ENCODE measurements at regions not wholly inside any gene's neighbourhood (a gene's known extent, or its start where the extent isn't known, plus 50 kb on each side); places are given as distances from the start of the nearest gene placed in this dataset.
A peak's percentile ranks its signal among the peaks of the same experiment; 100 is the strongest.

- H3K4me1 ChIP-seq (replicated peaks in 1 of 4; ENCODE audit: control insufficient read depth in 3 of 4, insufficient read depth in 4 of 4, low read length in 3 of 4) = 0 out of 7 replicates have a peak, but pooled peaks cover 0 to 2% (median 0%) of the 10 kb centered on the region in 4 experiments
- H2BK120ac ChIP-seq (replicated peaks; ENCODE audit: low read depth, low read length) = no peak overlapping the region
- no peaks in the 10 kb centered on the region for H3K36me3 ChIP-seq (ENCODE audit: control insufficient read depth in 2 of 4, insufficient read depth in 4 of 4, low read length in 3 of 4)
- H3K79me1 ChIP-seq (ENCODE audit: low read depth, low read length) = no peaks in the 10 kb centered on the region
- ChIA-PET CTCF (ENCODE audit: partially characterized antibody) (no interaction called here), POLR2A (ENCODE audit: partially characterized antibody) (interaction anchor here (1.4 kb wide), 1 partner anchor 17 kb away, joined by 3 read pairs; no protein-coding TSS in a partner anchor)
- no peak overlapping the region for H3K56ac ChIP-seq (replicated peaks; ENCODE audit: insufficient read length, low read depth, low read length)
- no peak overlapping the region for H3K4ac ChIP-seq (replicated peaks; ENCODE audit: insufficient read length, low read depth, low read length)
- no peak overlapping the region for H2AK5ac ChIP-seq (ENCODE audit: low read depth, low read length)
- no peak overlapping the region for H3K27ac ChIP-seq (ENCODE audit: low read depth, low read length)
- no peak overlapping the region for H2BK20ac ChIP-seq (ENCODE audit: low read length)
- WGBS, 2 experiments (ENCODE audit: extremely low coverage in 1 of 2, insufficient coverage in 1 of 2, insufficient read length in 1 of 2, insufficient replicate concordance in 2 of 2, low coverage in 1 of 2, low lambda C conversion rate in 2 of 2, missing lambda C conversion rate in 1 of 2) = 97% methylated on average over 9 of the region's 9 CpGs; no CpG with 5 or more reads in 1 of the 2 experiments
- no peak overlapping the region for H3K4me3 ChIP-seq (ENCODE audit: extremely low read depth in 1 of 4, insufficient read depth in 2 of 4, low read depth in 3 of 4, low read length in 4 of 4)
- H3K27me3 ChIP-seq (replicated peaks in 1 of 4; ENCODE audit: control insufficient read depth in 3 of 4, extremely low read depth in 1 of 4, insufficient read depth in 3 of 4, low read length in 3 of 4) = no peaks in the 10 kb centered on the region
- H4K5ac ChIP-seq (ENCODE audit: insufficient read length, low read depth, low read length) = no peak overlapping the region
- no peak overlapping the region for H4K8ac ChIP-seq (ENCODE audit: extremely low read depth, insufficient read depth, low read length)
- H2AFZ ChIP-seq (ENCODE audit: low read length) = no peak overlapping the region
- no peaks in the 10 kb centered on the region for H3K9me3 ChIP-seq (ENCODE audit: insufficient read depth in 2 of 2, low read depth in 1 of 2, low read length in 1 of 2)
- H3K23ac ChIP-seq (ENCODE audit: insufficient read length) = no peak overlapping the region
- no peak overlapping the region for H3K9ac ChIP-seq (replicated peaks in 1 of 4; ENCODE audit: extremely low read depth in 1 of 4, low read depth in 3 of 4, low read length in 3 of 4)
- H3K79me2 ChIP-seq (ENCODE audit: control insufficient read depth in 1 of 2, insufficient read depth in 2 of 2, low read length in 2 of 2) = no peaks in the 10 kb centered on the region
- no peak overlapping the region for H3K18ac ChIP-seq (ENCODE audit: extremely low read depth, low read length)
- H2BK12ac ChIP-seq (ENCODE audit: low read depth, low read length) = 0 out of 2 replicates have a peak overlapping the region, but pooled peaks have one; percentile 6
- no peak overlapping the region for H2BK5ac ChIP-seq (ENCODE audit: low read depth, low read length)
- H4K91ac ChIP-seq (replicated peaks; ENCODE audit: insufficient read length, low read length) = no peak overlapping the region
- FAIRE-seq (no peak), DNase-seq (ENCODE audit: low read depth in 1 of 2, low spot score in 2 of 2) (no peak)
- H3K23me2 ChIP-seq (ENCODE audit: low read depth, low read length) = no peaks in the 10 kb centered on the region
- no peak overlapping the region for H2BK15ac ChIP-seq (ENCODE audit: low read length)
- H3K4me2 ChIP-seq (ENCODE audit: insufficient read depth in 1 of 2, low read depth in 2 of 2, low read length in 2 of 2) = no peak overlapping the region
- H4K20me1 ChIP-seq (replicated peaks in 1 of 2; ENCODE audit: control insufficient read depth in 1 of 2, insufficient read depth in 2 of 2, low read length in 2 of 2) = no peaks in the 10 kb centered on the region
- no peak overlapping the region for H3K14ac ChIP-seq (ENCODE audit: insufficient read length)
- TF ChIP-seq ATF3 (IDR thresholded peaks at IDR 0.05; ENCODE audit: insufficient read depth, low read depth, low read length) = no peak
- no peak for TF ChIP-seq FOSL1 (IDR thresholded peaks at IDR 0.05; ENCODE audit: insufficient read depth, low read depth, low read length)
- no peak for TF ChIP-seq EZH2 (IDR thresholded peaks at IDR 0.05; ENCODE audit: low read depth, low read length, severe bottlenecking)
- no peak for TF ChIP-seq ZNF274 (IDR thresholded peaks at IDR 0.05; ENCODE audit: borderline replicate concordance, extremely low read depth, low read length)
- no peak for TF ChIP-seq BRCA1 (IDR thresholded peaks at IDR 0.05; ENCODE audit: low read depth, low read length)
- no peak for TF ChIP-seq CHD1 (IDR thresholded peaks at IDR 0.05; ENCODE audit: low read depth, low read length)
- TF ChIP-seq CHD2 (IDR thresholded peaks at IDR 0.05; ENCODE audit: low read length) = no peak
- no peak for TF ChIP-seq TEAD4 (IDR thresholded peaks at IDR 0.05; ENCODE audit: low read depth, low read length)
- no peak for TF ChIP-seq TCF12 (IDR thresholded peaks at IDR 0.05; ENCODE audit: low read depth, low read length)
- no peak for TF ChIP-seq HDAC6 (IDR thresholded peaks at IDR 0.05; ENCODE audit: low read depth, low read length)
- TF ChIP-seq EP300 (IDR thresholded peaks at IDR 0.05; ENCODE audit: borderline replicate concordance in 1 of 2, low read depth in 2 of 2, low read length in 2 of 2) = no peak
- TF ChIP-seq YY1 (IDR thresholded peaks at IDR 0.05; ENCODE audit: low read depth, low read length) = no peak
- TF ChIP-seq SIRT6 (IDR thresholded peaks at IDR 0.05; ENCODE audit: low read length) = no peak
- TF ChIP-seq ASH2L (IDR thresholded peaks at IDR 0.05; ENCODE audit: low read length) = no peak
Measured at GRCh38 chr12:67754933-67755697, 106.6 kb downstream of the DYRK2 start.

Data from H1 (cell line).